ENCODE measurements at regions not wholly inside any gene's neighbourhood (a gene's known extent, or its start where the extent isn't known, plus 50 kb on each side); places are given as distances from the start of the nearest gene placed in this dataset.

GRCh38 chr18:41464278-41464677, 490.8 kb upstream of the PIK3C3 start:
- no peak for DNase-seq (ENCODE audit: low spot score)

- no peak for DNase-seq (ENCODE audit: low spot score)
These were observed 492.1 kb upstream of the PIK3C3 start for GRCh38 chr18:41462946-41463345.

GRCh38 chr18:41461114-41461513, 493.9 kb upstream of the PIK3C3 start:
- DNase-seq (ENCODE audit: low spot score): no peak

- DNase-seq (ENCODE audit: low spot score): no peak
These were observed 495.4 kb upstream of the PIK3C3 start for GRCh38 chr18:41459656-41460055.

GRCh38 chr18:41458376-41458775, 496.7 kb upstream of the PIK3C3 start:
- DNase-seq (ENCODE audit: low spot score): no peak

- no peak for DNase-seq (ENCODE audit: low spot score)
These were observed 497.2 kb upstream of the PIK3C3 start for GRCh38 chr18:41457765-41458326.

GRCh38 chr18:41456831-41457230, 498.2 kb upstream of the PIK3C3 start:
- DNase-seq (ENCODE audit: low spot score): no peak

- DNase-seq (ENCODE audit: low spot score): peak; percentile 0
These were observed 505.4 kb upstream of the PIK3C3 start for GRCh38 chr18:41449612-41450011.

- no peak for DNase-seq (ENCODE audit: low spot score)
These were observed 510.1 kb upstream of the PIK3C3 start for GRCh38 chr18:41444943-41445342.

GRCh38 chr18:41436772-41437171, 518.3 kb upstream of the PIK3C3 start:
- DNase-seq (ENCODE audit: low spot score): no peak

- DNase-seq (ENCODE audit: low spot score): no peak
These were observed 536.4 kb upstream of the PIK3C3 start for GRCh38 chr18:41418598-41418997.

GRCh38 chr18:41416044-41416443, 539.0 kb upstream of the PIK3C3 start:
- no peak for DNase-seq (ENCODE audit: low spot score)

GRCh38 chr18:41410006-41410405, 545.0 kb upstream of the PIK3C3 start:
- DNase-seq (ENCODE audit: low spot score): no peak

- DNase-seq (ENCODE audit: low spot score): no peak
These were observed 548.2 kb upstream of the PIK3C3 start for GRCh38 chr18:41406834-41407233.

GRCh38 chr18:41396861-41397260, 558.2 kb upstream of the PIK3C3 start:
- DNase-seq (ENCODE audit: low spot score): no peak

- no peak for DNase-seq (ENCODE audit: low spot score)
These were observed 558.8 kb upstream of the PIK3C3 start for GRCh38 chr18:41396211-41396610.

- DNase-seq (ENCODE audit: low spot score): peak; percentile 26
These were observed 559.3 kb upstream of the PIK3C3 start for GRCh38 chr18:41395695-41396094.

GRCh38 chr18:41391616-41392595, 563.1 kb upstream of the PIK3C3 start:
- peak; percentile 28 for DNase-seq (ENCODE audit: low spot score)

- no peak for DNase-seq (ENCODE audit: low spot score)
These were observed 564.7 kb upstream of the PIK3C3 start for GRCh38 chr18:41390309-41390708.

GRCh38 chr18:41378598-41378997, 576.4 kb upstream of the PIK3C3 start:
- no peak for DNase-seq (ENCODE audit: low spot score)

- DNase-seq (ENCODE audit: low spot score): no peak
These were observed 581.4 kb upstream of the PIK3C3 start for GRCh38 chr18:41373612-41374011.

GRCh38 chr18:41372046-41372665, 582.9 kb upstream of the PIK3C3 start:
- DNase-seq (ENCODE audit: low spot score): no peak

All from HT-29 (cell line).